MCF 10A (cell line): ENCODE measurements at regions not wholly inside any gene's neighbourhood (a gene's known extent, or its start where the extent isn't known, plus 50 kb on each side); places are given as distances from the start of the nearest gene placed in this dataset.

Experiments
- BruUV-seq: library from RNA; stranded (reverse); fragments of 400-500 nt; replicated peaks from 2 replicates; lab custom pipeline; 2021; lab: Mats Ljungman, UMichigan
- CTCF ChIA-PET: fragments of 300-600 bp; sonication (Branson Sonifier 250); formaldehyde crosslinking; extraction: SDS; loops from one replicate; lab custom pipeline; 2021; ENCODE audit warnings: antibody characterized with exemption, inconsistent platforms; lab: Yijun Ruan, JAX
- POLR2A ChIA-PET: fragments of 300-600, 350-650 bp; sonication (Branson Sonifier 250); formaldehyde crosslinking; extraction: SDS; loops from one replicate; lab custom pipeline; 2020; ENCODE audit warnings: antibody characterized with exemption, inconsistent platforms; lab: Yijun Ruan, JAX
- DNase-seq: peaks from one replicate; pipeline ENCODE4 v3.0.0-alpha.2; 2018; ENCODE audit not compliant: unreplicated experiment
- H3K27ac Mint-ChIP-seq: one replicate; pipeline ENCODE4 v1.8.0; 2022; ENCODE audit warnings: mild to moderate bottlenecking, low read depth, mixed read lengths; ENCODE audit not compliant: unreplicated experiment
- H3K27me3 Mint-ChIP-seq: one replicate; pipeline ENCODE4 v1.8.0; 2022; ENCODE audit warnings: mixed read lengths; ENCODE audit not compliant: insufficient read depth, unreplicated experiment
- H3K36me3 Mint-ChIP-seq: one replicate; pipeline ENCODE4 v1.8.0; 2022; ENCODE audit warnings: mild to moderate bottlenecking, moderate library complexity, mixed read lengths; ENCODE audit not compliant: insufficient read depth, unreplicated experiment
- H3K4me1 Mint-ChIP-seq: one replicate; pipeline ENCODE4 v1.8.0; 2022; ENCODE audit warnings: mixed read lengths; ENCODE audit not compliant: insufficient read depth, unreplicated experiment
- H3K4me3 Mint-ChIP-seq: one replicate; pipeline ENCODE4 v1.8.0; 2022; ENCODE audit warnings: mild to moderate bottlenecking, moderate library complexity, mixed read lengths; ENCODE audit not compliant: unreplicated experiment
- H3K9me3 Mint-ChIP-seq: one replicate; pipeline ENCODE4 v1.8.0; 2022; ENCODE audit warnings: mixed read lengths; ENCODE audit not compliant: unreplicated experiment
- CTCF ChIP-seq: fragments of 200-600 bp; IDR thresholded peaks from one replicate; pipeline ENCODE4 v1.8.0; 2022; ENCODE audit warnings: antibody characterized with exemption, mild to moderate bottlenecking; ENCODE audit not compliant: unreplicated experiment
- intact Hi-C: fragments of 100-400 bp; cut with micrococcal nuclease; formaldehyde crosslinking; loops from 2 replicates; pipeline ENCODE4 v1.14.1; 2022

DNA sequence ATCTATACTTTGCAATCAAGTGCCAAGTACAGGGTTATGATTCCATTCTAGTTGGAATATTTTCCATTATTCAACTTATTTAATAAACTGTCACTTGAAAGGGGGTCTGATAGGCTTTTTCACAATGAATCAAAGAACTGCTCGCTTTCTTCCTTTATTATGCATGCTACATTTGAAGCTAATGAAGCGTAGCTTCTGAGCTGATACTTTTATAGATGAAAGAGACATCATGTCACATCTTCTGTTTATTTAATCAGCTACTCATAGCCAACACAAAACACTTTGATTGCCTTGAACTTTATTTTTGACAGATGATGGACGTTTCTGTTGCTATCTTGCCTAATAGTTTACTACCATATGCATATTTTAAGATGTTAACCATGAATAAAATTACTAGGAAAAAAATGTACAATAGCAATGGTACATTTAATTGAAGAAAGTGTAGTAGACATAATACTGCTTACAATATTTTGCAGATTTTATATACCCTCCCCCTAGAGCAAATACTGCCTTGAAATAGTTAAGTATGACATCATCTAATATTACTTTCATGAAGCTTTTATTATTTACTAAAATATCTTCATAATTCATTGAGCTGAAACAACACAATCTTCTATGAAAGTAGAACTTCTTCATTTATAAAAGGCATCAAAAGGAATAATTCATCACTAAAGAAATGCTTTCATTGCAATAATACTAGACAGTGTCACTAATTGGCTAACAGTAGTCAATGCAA lies 529.3 kb upstream of the TYRP1 start:
- TF ChIP-seq CTCF = no peak
- intact Hi-C loops = no loop called here
- Mint-ChIP-seq H3K27me3 (no peaks in the 10 kb centered on the region), H3K27ac (no peak overlapping the region), H3K4me3 (no peak overlapping the region), H3K4me1 (no peaks in the 10 kb centered on the region), H3K9me3 (no peaks in the 10 kb centered on the region), H3K36me3 (no peaks in the 10 kb centered on the region)
- DNase-seq = no peak
- ChIA-PET CTCF (no interaction called here), POLR2A (no interaction called here)
- no TSS peak for BruUV-seq

GRCh38 chr9:12166518-12166917 lies 526.7 kb upstream of the TYRP1 start:
- CTCF ChIA-PET = no interaction called here
- Mint-ChIP-seq H3K4me3 (no peak overlapping the region), H3K9me3 (no peaks in the 10 kb centered on the region), H3K27me3 (no peaks in the 10 kb centered on the region), H3K4me1 (no peaks in the 10 kb centered on the region), H3K36me3 (no peaks in the 10 kb centered on the region), H3K27ac (no peak overlapping the region)
- DNase-seq = no peak
- no peak for TF ChIP-seq CTCF
- POLR2A ChIA-PET = no interaction called here
- no TSS peak for BruUV-seq
- intact Hi-C loops = no loop called here

DNA sequence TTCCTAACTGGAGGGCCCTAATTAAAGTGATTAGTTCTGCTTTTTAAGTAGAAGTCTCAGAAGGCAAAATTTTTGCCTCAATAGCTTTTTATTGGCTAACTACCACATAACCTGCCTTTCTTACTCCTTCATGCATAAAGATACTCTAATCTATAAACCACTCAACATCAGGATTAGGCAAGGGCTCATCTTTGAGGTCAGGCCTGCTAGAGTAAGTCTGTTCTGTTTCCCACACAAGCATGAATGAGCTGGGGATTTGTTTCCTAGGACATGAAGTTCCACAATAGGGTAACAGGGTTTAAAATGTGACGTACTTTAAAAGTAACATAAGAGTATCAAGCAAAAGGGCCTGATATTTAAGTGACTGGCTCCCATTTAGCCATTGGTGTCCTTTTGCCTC lies 522.7 kb upstream of the TYRP1 start:
- no peaks in the 10 kb centered on the region for H3K4me1 Mint-ChIP-seq
- no peaks in the 10 kb centered on the region for H3K9me3 Mint-ChIP-seq
- no TSS peak for BruUV-seq
- POLR2A ChIA-PET = no interaction called here
- no peaks in the 10 kb centered on the region for H3K27me3 Mint-ChIP-seq
- no peaks in the 10 kb centered on the region for H3K36me3 Mint-ChIP-seq
- no peak overlapping the region for H3K4me3 Mint-ChIP-seq
- no peak for TF ChIP-seq CTCF
- no peak for DNase-seq
- no peak overlapping the region for H3K27ac Mint-ChIP-seq
- intact Hi-C loops = no loop called here
- CTCF ChIA-PET = interaction anchor here (0.6 to 0.9 kb wide), 2 partner anchors 8 to 19 kb away, joined by 3 to 4 read pairs; no protein-coding TSS in a partner anchor

GRCh38 chr9:12178634-12179033 lies 514.6 kb upstream of the TYRP1 start:
- intact Hi-C loops = no loop called here
- no TSS peak for BruUV-seq
- H3K9me3 Mint-ChIP-seq = no peaks in the 10 kb centered on the region
- CTCF ChIA-PET = interaction anchor here (0.7 kb wide), 1 partner anchor 8 kb away, joined by 4 read pairs; no protein-coding TSS in a partner anchor
- no peak overlapping the region for H3K27ac Mint-ChIP-seq
- H3K27me3 Mint-ChIP-seq = peaks cover 13% of the 10 kb centered on the region
- POLR2A ChIA-PET = no interaction called here
- H3K4me1 Mint-ChIP-seq = no peaks in the 10 kb centered on the region
- no peaks in the 10 kb centered on the region for H3K36me3 Mint-ChIP-seq
- no peak for TF ChIP-seq CTCF
- no peak overlapping the region for H3K4me3 Mint-ChIP-seq
- no peak for DNase-seq
